Esophagus squamous epithelium (tissue), 5 donors: ENCODE measurements at regions not wholly inside any gene's neighbourhood (a gene's known extent, or its start where the extent isn't known, plus 50 kb on each side); places are given as distances from the start of the nearest gene placed in this dataset.

ENCODE experiments used
- DNase-seq: peaks from one replicate; lab custom pipeline; 2025; lab: John Stamatoyannopoulos, UW
- H3K27ac ChIP-seq, 4 donors: fragments of 200-600 bp; sonication (generic); one replicate each; pipeline ENCODE4 v1.5.1; 2016 to 2019; ENCODE audit warnings: mild to moderate bottlenecking in 1 of 4
- H3K27me3 ChIP-seq, 4 donors: fragments of 200-600 bp; sonication (generic); 1 replicate in 3 of 4; 2 replicates in 1 of 4; pipeline versions ENCODE4 v1.5.1 to v1.6.0; 2017 to 2021; ENCODE audit warnings: antibody characterized with exemption in 1 of 4
- H3K36me3 ChIP-seq, 3 donors: fragments of 200-600 bp; sonication (generic); one replicate each; pipeline ENCODE4 v1.5.1; 2016 to 2019
- H3K4me1 ChIP-seq, 3 donors: fragments of 200-600 bp; sonication (generic); one replicate each; pipeline ENCODE4 v1.5.1; 2017 to 2019
- H3K4me3 ChIP-seq, 4 donors: fragments of 200-600 bp; sonication (generic); 1 replicate in 3 of 4; 2 replicates in 1 of 4; pipeline ENCODE4 v1.5.1; 2016 to 2019; ENCODE audit warnings: mild to moderate bottlenecking in 2 of 4, moderate library complexity in 1 of 4
- H3K9me3 ChIP-seq, 3 donors: fragments of 200-600 bp; sonication (generic); one replicate each; pipeline ENCODE4 v1.5.1; 2016 to 2019
- CTCF ChIP-seq, 6 experiments: fragments of 450-650 bp in 4 of 6; fragments of 200-600 bp in 2 of 6; sonication (generic) in 2 of 6; IDR thresholded peaks; one replicate each; pipeline ENCODE4 v1.5.1; 2016 to 2019; ENCODE audit warnings: antibody characterized with exemption in 6 of 6, mild to moderate bottlenecking in 4 of 6, moderate library complexity in 4 of 6
- POLR2A ChIP-seq, 4 donors: fragments of 450-650 bp; IDR thresholded peaks; one replicate each; pipeline ENCODE4 v1.6.1; 2017; ENCODE audit warnings: antibody characterized with exemption in 4 of 4, mild to moderate bottlenecking in 4 of 4, moderate library complexity in 3 of 4
- WGBS, 2 donors: methylation state at CpG; one replicate each; pipeline ENCODE4 v1.1.5; 2018; 5-methylcytosine and 5-hydroxymethylcytosine counted together
- intact Hi-C: fragments of 100-400 bp; cut with DNase I; formaldehyde crosslinking; loops from one replicate; pipeline ENCODE4 v1.15.0; 2022
- donor health status: DM: yes; HTN: yes; CAD: no.

- 30 to 45% methylated on average over 4 of the region's 4 CpGs for WGBS, 2 donors
- no peaks in the 10 kb centered on the region for H3K36me3 ChIP-seq
- intact Hi-C loops = loop anchor here (10.0 kb wide), 1 partner anchor 143 kb away; no protein-coding TSS in a partner anchor
- peaks cover 0 to 14% (median 0%) of the 10 kb centered on the region in 3 donors for H3K4me1 ChIP-seq
- DNase-seq = no peak
- peaks cover 0 to 8% (median 0%) of the 10 kb centered on the region in 3 donors for H3K9me3 ChIP-seq
- H3K4me3 ChIP-seq = no peak overlapping the region
- H3K27ac ChIP-seq = peak overlapping the region in 3 of 4 donors; percentile 15 to 65 (median 42)
- no peaks in the 10 kb centered on the region for H3K27me3 ChIP-seq
- TF ChIP-seq CTCF (IDR thresholded peaks at IDR 0.05) (no peak), POLR2A (IDR thresholded peaks at IDR 0.05) (no peak)
Measured at GRCh38 chrX:109857584-109858228, 124.6 kb upstream of the ACSL4 start.

- DNase-seq = no peak
- peaks cover 0 to 6% (median 0%) of the 10 kb centered on the region in 3 donors for H3K9me3 ChIP-seq
- H3K27ac ChIP-seq = no peak overlapping the region
- H3K4me3 ChIP-seq = no peak overlapping the region
- peaks cover 0 to 14% (median 0%) of the 10 kb centered on the region in 3 donors for H3K4me1 ChIP-seq
- no peaks in the 10 kb centered on the region for H3K36me3 ChIP-seq
- TF ChIP-seq CTCF (IDR thresholded peaks at IDR 0.05) = no peak
- intact Hi-C loops = loop anchor here (10.0 kb wide), 1 partner anchor 144 kb away; no protein-coding TSS in a partner anchor
- 77 to 90% methylated on average over 5 of the region's 5 CpGs for WGBS, 2 donors
- H3K27me3 ChIP-seq = no peaks in the 10 kb centered on the region
Measured at GRCh38 chrX:109858602-109859341, 125.7 kb upstream of the ACSL4 start.

GRCh38 chrX:109859651-109860050 is 126.6 kb upstream of the ACSL4 start:
- DNase-seq = no peak
- no peaks in the 10 kb centered on the region for H3K9me3 ChIP-seq
- no peak overlapping the region for H3K27ac ChIP-seq
- H3K27me3 ChIP-seq = no peaks in the 10 kb centered on the region
- intact Hi-C loops = loop anchor here (10.0 kb wide), 1 partner anchor 145 kb away; no protein-coding TSS in a partner anchor
- no peak for TF ChIP-seq CTCF (IDR thresholded peaks at IDR 0.05)
- TF ChIP-seq POLR2A (IDR thresholded peaks at IDR 0.05) = no peak
- no peaks in the 10 kb centered on the region for H3K36me3 ChIP-seq
- WGBS, 2 donors = 66 to 71% methylated on average over 2 of the region's 2 CpGs
- H3K4me3 ChIP-seq = no peak overlapping the region
- peaks cover 0 to 14% (median 0%) of the 10 kb centered on the region in 3 donors for H3K4me1 ChIP-seq

- TF ChIP-seq CTCF (IDR thresholded peaks at IDR 0.05) (no peak), POLR2A (IDR thresholded peaks at IDR 0.05) (no peak)
- Histone ChIP-seq H3K27me3 (no peaks in the 10 kb centered on the region), H3K9me3 (no peaks in the 10 kb centered on the region), H3K4me3 (no peak overlapping the region), H3K4me1 (peaks cover 0 to 8% (median 0%) of the 10 kb centered on the region in 3 donors), H3K36me3 (no peaks in the 10 kb centered on the region), H3K27ac (no peak overlapping the region)
- 31% methylated on average over 2 of the region's 2 CpGs; no CpG with 5 or more reads in 1 of the 2 donors for WGBS, 2 donors
- no peak for DNase-seq
- intact Hi-C loops = no loop called here
Measured at GRCh38 chrX:109862433-109862832, 129.4 kb upstream of the ACSL4 start.

- Histone ChIP-seq H3K4me3 (no peak overlapping the region), H3K4me1 (no peaks in the 10 kb centered on the region), H3K36me3 (no peaks in the 10 kb centered on the region), H3K27ac (no peak overlapping the region), H3K27me3 (no peaks in the 10 kb centered on the region), H3K9me3 (no peaks in the 10 kb centered on the region)
- intact Hi-C loops = no loop called here
- TF ChIP-seq CTCF (IDR thresholded peaks at IDR 0.05) = no peak
- TF ChIP-seq POLR2A (IDR thresholded peaks at IDR 0.05) = no peak
- no peak for DNase-seq
Measured at GRCh38 chrX:109863811-109864210, 130.8 kb upstream of the ACSL4 start.
